ENCODE measurements at regions not wholly inside any gene's neighbourhood (a gene's known extent, or its start where the extent isn't known, plus 50 kb on each side); places are given as distances from the start of the nearest gene placed in this dataset.
"Not testable (repeated sequence)": the region's sequence is repeated elsewhere in the genome, so short reads cannot be mapped to it uniquely, and the experiment has no call there.

DNA sequence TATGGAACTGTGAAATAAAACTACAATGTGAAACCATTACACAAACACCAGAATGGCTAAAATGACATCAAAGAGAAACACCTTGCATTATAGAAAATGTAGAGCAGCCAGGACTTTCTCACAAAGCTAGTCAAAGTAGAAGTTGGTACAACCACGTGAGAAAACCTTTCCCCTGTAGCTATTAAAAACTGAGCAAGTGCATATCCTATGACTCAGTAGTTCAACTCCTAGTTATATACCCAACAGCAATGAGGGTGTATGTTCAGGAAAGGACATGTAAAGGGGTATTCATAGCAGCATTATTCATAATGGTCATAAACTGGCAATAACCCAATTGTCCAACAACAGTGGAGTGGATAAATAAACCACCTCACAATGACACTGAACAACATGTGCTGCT is 177.5 kb upstream of the NUDT10 start:
- DNase-seq = no peak

DNA sequence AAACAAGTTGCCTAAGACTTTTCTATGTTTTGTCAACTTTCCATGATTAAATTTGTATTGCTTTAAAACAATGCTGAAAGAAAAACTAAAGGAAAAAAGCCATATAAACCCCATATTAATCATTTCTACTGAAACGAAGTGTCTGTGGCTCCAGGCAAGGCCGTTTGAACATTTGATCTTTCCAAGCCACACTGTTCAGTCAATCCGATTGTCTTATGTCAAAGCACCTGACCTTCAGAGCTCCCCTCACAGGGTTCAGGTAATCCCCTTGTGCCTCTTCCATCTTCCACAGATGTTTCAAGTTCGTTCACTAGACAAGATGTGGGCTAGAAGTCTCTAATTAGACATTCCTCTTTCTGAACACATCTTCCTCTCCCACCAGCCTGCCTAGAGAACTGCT is 177.1 kb upstream of the NUDT10 start:
- no peak for DNase-seq

DNA sequence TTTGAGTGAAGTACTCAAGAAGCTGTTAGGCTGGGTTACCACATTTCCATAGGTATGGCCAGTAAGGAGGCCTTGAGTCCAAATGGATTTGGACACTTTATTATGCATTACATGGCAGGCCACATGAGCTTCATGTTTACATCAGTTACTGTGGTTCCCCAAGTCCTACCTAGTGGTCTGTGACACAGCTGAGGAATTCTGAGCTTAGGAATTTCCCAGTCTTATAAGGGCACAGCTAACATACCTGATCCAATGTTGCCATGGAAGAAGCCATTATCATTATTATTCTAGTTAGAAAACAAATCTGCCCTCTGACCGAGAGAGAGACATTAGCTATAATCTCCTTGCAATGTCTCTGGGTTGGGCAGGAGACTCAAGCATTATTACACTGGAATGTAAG is 174.4 kb upstream of the NUDT10 start:
- DNase-seq = no peak

DNA sequence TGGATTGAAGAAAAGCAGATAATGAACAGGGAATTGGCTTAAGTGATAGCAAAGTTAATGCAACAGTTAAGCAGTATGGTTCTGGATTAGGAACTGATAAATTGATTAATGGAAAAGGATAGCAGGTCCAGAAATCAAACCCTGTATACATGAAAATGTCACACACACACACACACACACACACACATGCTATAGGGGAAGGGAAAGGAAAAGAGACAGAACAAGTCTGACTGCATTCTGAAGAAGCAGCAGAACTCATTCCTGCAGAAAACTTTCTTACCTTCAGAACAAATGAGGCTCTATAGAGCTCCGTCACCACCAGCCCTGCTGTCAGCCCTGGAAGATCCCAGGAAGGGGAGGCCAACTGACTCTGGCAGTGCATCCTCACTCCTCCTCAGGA is 173.2 kb upstream of the NUDT10 start:
- not testable (repeated sequence) for DNase-seq

DNA sequence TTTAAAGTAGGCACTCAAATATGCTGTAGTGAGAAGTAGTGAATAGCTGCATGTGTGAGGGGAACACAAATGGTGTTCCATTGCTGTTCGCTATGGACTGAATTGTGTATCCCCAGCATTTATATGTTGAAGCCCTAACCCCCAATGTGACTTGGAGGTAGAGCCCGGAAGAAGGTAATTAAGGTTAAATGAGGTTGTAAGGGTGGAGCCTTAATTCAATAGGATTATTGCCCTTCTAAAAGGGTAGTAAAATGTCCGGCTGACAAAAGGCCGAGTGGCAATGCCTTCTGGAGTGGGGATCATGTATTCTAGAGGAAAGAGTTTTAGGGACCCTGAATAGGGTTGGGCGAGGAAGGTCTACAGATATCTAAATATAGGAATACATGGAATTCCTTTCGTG is 168.9 kb upstream of the NUDT10 start:
- no peak for DNase-seq

- DNase-seq = not testable (repeated sequence)
These were observed 154.2 kb upstream of the NUDT10 start for GRCh38 chrX:51178356-51178900.

GRCh38 chrX:51179805-51180204 is 152.8 kb upstream of the NUDT10 start:
- not testable (repeated sequence) for DNase-seq

DNA sequence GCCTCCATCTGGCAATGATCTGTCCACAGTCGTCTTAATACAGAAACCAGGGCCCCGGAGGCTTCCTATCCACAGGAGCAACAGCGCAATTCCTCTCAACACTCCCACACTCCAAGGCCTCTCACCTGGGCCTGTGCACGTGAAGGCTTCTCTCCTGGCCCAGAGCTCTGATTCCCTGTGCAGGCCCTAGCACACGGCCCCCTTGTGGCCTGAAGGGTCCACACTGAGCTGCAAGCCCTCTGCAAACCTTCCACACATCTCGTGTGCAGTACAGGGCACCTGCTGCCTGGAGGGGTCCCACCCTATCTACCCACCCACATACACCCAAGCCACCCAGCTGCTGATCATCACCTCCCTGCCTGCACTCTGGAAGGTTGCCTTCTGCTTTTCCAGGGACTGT is 150.1 kb upstream of the NUDT10 start:
- no peak for DNase-seq

GRCh38 chrX:51192104-51192503 is 140.5 kb upstream of the NUDT10 start:
- DNase-seq = no peak

GRCh38 chrX:51215266-51215665 is 117.4 kb upstream of the NUDT10 start:
- no peak for DNase-seq

- DNase-seq = no peak
These were observed 116.8 kb upstream of the NUDT10 start for GRCh38 chrX:51215856-51216255.

- no peak for DNase-seq
These were observed 90.4 kb upstream of the NUDT10 start for GRCh38 chrX:51242212-51242611.

- DNase-seq = no peak
These were observed 75.1 kb upstream of the NUDT10 start for GRCh38 chrX:51257490-51257889.

DNA sequence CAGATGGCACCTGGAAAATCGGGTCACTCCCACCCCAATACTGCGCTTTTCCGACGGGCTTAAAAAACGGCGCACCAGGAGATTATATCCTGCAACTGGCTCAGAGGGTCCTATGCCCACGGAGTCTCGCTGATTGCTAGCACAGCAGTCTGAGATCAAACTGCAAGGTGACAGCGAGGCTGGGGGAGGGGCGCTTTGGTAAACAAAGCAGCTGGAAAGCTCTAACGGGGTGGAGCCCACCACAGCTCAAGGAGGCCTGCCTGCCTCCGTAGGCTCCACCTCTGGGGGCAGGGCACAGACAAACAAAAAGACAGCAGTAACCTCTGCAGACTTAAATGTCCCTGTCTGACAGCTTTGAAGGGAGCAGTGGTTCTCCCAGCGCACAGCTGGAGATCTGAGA is 70.4 kb upstream of the NUDT10 start:
- not testable (repeated sequence) for DNase-seq

- DNase-seq = no peak
These were observed 60.0 kb upstream of the NUDT10 start for GRCh38 chrX:51272638-51273037.

DNA sequence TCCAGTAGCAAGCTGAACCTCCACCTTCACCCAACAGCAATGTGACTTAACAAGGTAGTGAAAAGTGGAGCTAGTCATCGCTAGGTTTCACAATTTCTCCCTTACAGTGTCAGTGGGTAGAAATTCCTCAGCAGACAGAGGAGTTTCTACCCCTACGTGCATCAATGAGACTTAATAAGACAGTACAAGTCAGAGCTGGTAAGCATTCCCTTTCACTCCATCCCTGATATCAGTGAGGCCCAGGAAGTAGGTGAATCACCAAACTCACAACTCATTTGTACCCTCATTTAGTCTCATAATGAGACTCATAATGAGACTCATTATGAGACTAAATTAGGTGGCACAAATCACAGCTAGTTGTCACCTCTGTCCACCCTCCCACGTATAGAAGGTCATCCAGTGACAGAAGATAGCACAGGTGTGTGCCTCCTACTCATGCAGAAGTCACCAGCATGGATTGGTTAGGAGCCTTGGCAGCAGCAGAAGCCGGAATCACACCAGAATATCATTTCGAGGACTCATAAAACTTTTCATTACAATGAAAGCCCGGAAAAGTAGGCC is 50.8 kb upstream of the NUDT10 start:
- DNase-seq = no peak
